HepG2 (cell line): ENCODE measurements at regions not wholly inside any gene's neighbourhood (a gene's known extent, or its start where the extent isn't known, plus 50 kb on each side); places are given as distances from the start of the nearest gene placed in this dataset.

Experiments
- ATAC-seq: fragments of 200-7000 bp; cut with Tn5 transposase; 3 replicates; pipeline ENCODE4 v1.9.1; 2020; ENCODE audit warnings: mild to moderate bottlenecking, moderate library complexity
- BruUV-seq: library from RNA; stranded (reverse); fragments of 400-500 nt; replicated peaks from 2 replicates; lab custom pipeline; 2021; lab: Mats Ljungman, UMichigan
- CTCF ChIA-PET: fragments of 300-600 bp; formaldehyde crosslinking; extraction: SDS; loops from one replicate; lab custom pipeline; 2021; ENCODE audit warnings: low total read pairs, inconsistent platforms, low intra/inter-chr PET ratio; lab: Yijun Ruan, JAX
- POLR2A ChIA-PET: fragments of 350-600 bp; sonication (Branson Sonifier 250); formaldehyde crosslinking; loops from one replicate; lab custom pipeline; 2020; ENCODE audit warnings: antibody characterized with exemption, inconsistent platforms; lab: Yijun Ruan, JAX
- DNase-seq: peaks from one replicate; pipeline ENCODE4 v3.0.0-alpha.2; 2015; ENCODE audit warnings: low spot score
- FAIRE-seq: peaks from 3 replicates; lab custom pipeline; 2011; peaks lifted over from hg19 to GRCh38; lab: Jason Lieb, UNC
- H2AFZ ChIP-seq: one replicate; pipeline ENCODE4 v1.6.1; 2011; ENCODE audit warnings: low read length, inconsistent platforms
- H3K27ac ChIP-seq: fragments of 300-600 bp; 3 replicates; pipeline ENCODE4 v1.8.0; 2011; ENCODE audit warnings: mixed run types, mild to moderate bottlenecking, mixed read lengths, low read length, inconsistent platforms; ENCODE audit not compliant: insufficient read depth; ENCODE audit errors: extremely low read length
- H3K27me3 ChIP-seq, 2 experiments: fragments of 200-600 bp in 1 of 2; 2 replicates in 1 of 2; 3 replicates in 1 of 2; pipeline versions ENCODE4 v1.6.0 to v1.8.0; 2011; ENCODE audit warnings: low read length in 2 of 2, mild to moderate bottlenecking in 2 of 2, moderate library complexity in 2 of 2, inconsistent platforms in 1 of 2; ENCODE audit not compliant: insufficient read depth in 2 of 2, control insufficient read depth in 1 of 2
- H3K36me3 ChIP-seq, 2 experiments: fragments of 200-600 bp in 1 of 2; replicated peaks in 1 of 2; 2 replicates in 1 of 2; 3 replicates in 1 of 2; pipeline versions ENCODE4 v1.5.1 to v1.8.0; 2011; ENCODE audit warnings: low read length in 2 of 2, inconsistent platforms in 1 of 2; ENCODE audit not compliant: insufficient read depth in 2 of 2, control insufficient read depth in 1 of 2
- H3K4me1 ChIP-seq: 2 replicates; pipeline ENCODE4 v1.5.1; 2012; ENCODE audit warnings: low read length, inconsistent platforms; ENCODE audit not compliant: insufficient read depth
- H3K4me2 ChIP-seq: 2 replicates; pipeline ENCODE4 v1.6.0; 2011; ENCODE audit warnings: low read depth, low read length, inconsistent platforms
- H3K4me3 ChIP-seq, 3 experiments: fragments of 200-600 bp in 1 of 3; sonication (generic), shearing (Covaris generic) in 1 of 3; replicated peaks in 1 of 3; 2 replicates each; pipeline ENCODE4 v1.5.1; 2011 to 2016; ENCODE audit warnings: low read length in 3 of 3, inconsistent platforms in 2 of 3, low read depth in 2 of 3, mild to moderate bottlenecking in 2 of 3, control low read depth in 1 of 3, mixed read lengths in 1 of 3; ENCODE audit not compliant: insufficient read depth in 1 of 3
- H3K79me2 ChIP-seq: one replicate; pipeline ENCODE4 v1.6.1; 2011; ENCODE audit warnings: low read length, inconsistent platforms; ENCODE audit not compliant: insufficient read depth
- H3K9ac ChIP-seq: 2 replicates; pipeline ENCODE4 v1.6.0; 2011; ENCODE audit warnings: mild to moderate bottlenecking, low read depth, low read length, inconsistent platforms; ENCODE audit not compliant: insufficient read depth
- H3K9me3 ChIP-seq: 2 replicates; pipeline ENCODE4 v1.5.1; 2012; ENCODE audit warnings: mild to moderate bottlenecking, low read length
- H4K20me1 ChIP-seq: 2 replicates; pipeline ENCODE4 v1.6.0; 2011; ENCODE audit warnings: inconsistent platforms, mild to moderate bottlenecking, low read length, moderate library complexity; ENCODE audit not compliant: insufficient read depth
- E2F2 ChIP-seq: sonication (generic); formaldehyde crosslinking; IDR thresholded peaks from 2 replicates; pipeline ENCODE4 v1.4.0; 2020; ENCODE audit warnings: missing genetic modification reagents, borderline replicate concordance
- GMEB1 ChIP-seq: sonication (generic); formaldehyde crosslinking; IDR thresholded peaks from 2 replicates; pipeline ENCODE4 v1.5.1; 2020; ENCODE audit warnings: missing genetic modification reagents, mild to moderate bottlenecking, borderline replicate concordance
- KLF11 ChIP-seq: IDR thresholded peaks from 2 replicates; pipeline ENCODE4 v1.6.1; 2016; ENCODE audit warnings: missing compliant biosample characterization
- ZFAT ChIP-seq: sonication (generic); formaldehyde crosslinking; conservative IDR thresholded peaks from 2 replicates; pipeline ENCODE4 v1.8.1; 2023; ENCODE audit warnings: missing genetic modification reagents, inconsistent platforms
- ZNF207 ChIP-seq: fragments of 450-650 bp; IDR thresholded peaks from 2 replicates; pipeline ENCODE4 v1.6.1; 2016; ENCODE audit warnings: antibody characterized with exemption, borderline replicate concordance
- ZNF446 ChIP-seq: sonication (generic); formaldehyde crosslinking; IDR thresholded peaks from 2 replicates; pipeline ENCODE4 v1.5.0; 2020; ENCODE audit warnings: mild to moderate bottlenecking, missing genetic modification reagents
- ZNF652 ChIP-seq: IDR thresholded peaks from 2 replicates; pipeline ENCODE4 v1.6.1; 2016; ENCODE audit warnings: low read depth, borderline replicate concordance
- ZNF746 ChIP-seq: sonication (generic); formaldehyde crosslinking; IDR thresholded peaks from 2 replicates; pipeline ENCODE4 v1.8.0; 2022; ENCODE audit warnings: mild to moderate bottlenecking, missing genetic modification reagents
- WGBS: methylation state at CpG from one replicate; pipeline ENCODE4 v1.1.6; 2017; ENCODE audit warnings: low lambda C conversion rate; 5-methylcytosine and 5-hydroxymethylcytosine counted together
- in situ Hi-C: cut with HindIII; loops from 2 replicates; pipeline ENCODE4 v1.10.0; 2017; ENCODE audit warnings: low pct_unique_long_range_greater_than_20kb; ENCODE audit not compliant: extremely low pct_ligation_motif_present
- intact Hi-C: fragments of 100-400 bp; cut with micrococcal nuclease; formaldehyde crosslinking; loops from one replicate; pipeline ENCODE4 v1.10.0; 2022; ENCODE audit not compliant: unreplicated experiment

- H3K4me1 ChIP-seq: peaks cover 20% of the 10 kb centered on the region
- no peaks in the 10 kb centered on the region for H4K20me1 ChIP-seq
- no peak overlapping the region for H3K9ac ChIP-seq
- 58% methylated on average over 6 of the region's 6 CpGs for WGBS
- H3K27ac ChIP-seq: no peak overlapping the region
- in situ Hi-C loops (no loop called here), intact Hi-C loops (loop anchor here (10.0 kb wide), 1 partner anchor 772 kb away; no protein-coding TSS in a partner anchor)
- POLR2A ChIA-PET: no interaction called here
- H3K4me2 ChIP-seq: no peak overlapping the region
- ATAC-seq: no peak
- H3K27me3 ChIP-seq: no peaks in the 10 kb centered on the region; a peak in 1 of 5 replicates
- no peak overlapping the region for H3K4me3 ChIP-seq
- BruUV-seq: no TSS peak
- no peak for DNase-seq
- no peaks in the 10 kb centered on the region for H3K79me2 ChIP-seq
- TF ChIP-seq ZNF446 (CRISPR knock-in tag) (no peak), ZNF746 (no peak), GMEB1 (CRISPR knock-in tag) (no peak), E2F2 (CRISPR knock-in tag) (no peak), KLF11 (CRISPR knock-in tag) (no peak), ZNF652 (no peak), ZNF207 (no peak), ZFAT (CRISPR knock-in tag) (no peak)
- FAIRE-seq: no peak
- no peaks in the 10 kb centered on the region for H3K36me3 ChIP-seq
- H2AFZ ChIP-seq: no peak overlapping the region
- CTCF ChIA-PET: no interaction called here
- H3K9me3 ChIP-seq: no peaks in the 10 kb centered on the region
Observed at GRCh38 chr9:81832571-81833285, 95.5 kb upstream of the SPATA31D4 start.
